ENCODE measurements at regions not wholly inside any gene's neighbourhood (a gene's known extent, or its start where the extent isn't known, plus 50 kb on each side); places are given as distances from the start of the nearest gene placed in this dataset.

GRCh38 chr14:106203438-106203837 is 677.1 kb downstream of the TMEM121 start:
- Histone ChIP-seq H3K36me3 (no peaks in the 10 kb centered on the region), H3K4me1 (no peaks in the 10 kb centered on the region), H3K27ac (no peak overlapping the region), H3K27me3 (peaks cover 22% of the 10 kb centered on the region), H3K4me3 (no peak overlapping the region), H3K9me3 (no peaks in the 10 kb centered on the region)
- WGBS, result 86% methylated on average over 9 of the region's 9 CpGs
- no peak for DNase-seq (ENCODE audit: low spot score in 2 of 2)
- TF ChIP-seq POLR2AphosphoS5 (IDR thresholded peaks at IDR 0.05) (no peak), CTCF (IDR thresholded peaks at IDR 0.05) (no peak), EP300 (IDR thresholded peaks at IDR 0.05) (no peak), POLR2A (IDR thresholded peaks at IDR 0.05) (no peak)

GRCh38 chr14:106204063-106204462 is 677.7 kb downstream of the TMEM121 start:
- no peaks in the 10 kb centered on the region for H3K9me3 ChIP-seq
- TF ChIP-seq EP300 (IDR thresholded peaks at IDR 0.05) (no peak), POLR2A (IDR thresholded peaks at IDR 0.05) (no peak), CTCF (IDR thresholded peaks at IDR 0.05) (no peak), POLR2AphosphoS5 (IDR thresholded peaks at IDR 0.05) (no peak)
- peaks cover 16% of the 10 kb centered on the region for H3K27me3 ChIP-seq
- DNase-seq (ENCODE audit: low spot score in 2 of 2), result no peak
- H3K4me3 ChIP-seq, result no peak overlapping the region
- 89% methylated on average over 18 of the region's 18 CpGs for WGBS
- no peak overlapping the region for H3K27ac ChIP-seq
- H3K36me3 ChIP-seq, result no peaks in the 10 kb centered on the region
- no peaks in the 10 kb centered on the region for H3K4me1 ChIP-seq

GRCh38 chr14:106207316-106207715 is 680.9 kb downstream of the TMEM121 start:
- no peak overlapping the region for H3K27ac ChIP-seq
- 50% methylated on average over 1 of the region's 1 CpG for WGBS
- no peaks in the 10 kb centered on the region for H3K4me1 ChIP-seq
- peaks cover 21% of the 10 kb centered on the region for H3K27me3 ChIP-seq
- H3K36me3 ChIP-seq, result no peaks in the 10 kb centered on the region
- DNase-seq (ENCODE audit: low spot score in 2 of 2), result no peak
- no peak overlapping the region for H3K4me3 ChIP-seq
- no peak for TF ChIP-seq CTCF (IDR thresholded peaks at IDR 0.05)
- TF ChIP-seq EP300 (IDR thresholded peaks at IDR 0.05), result no peak
- TF ChIP-seq POLR2A (IDR thresholded peaks at IDR 0.05), result no peak
- TF ChIP-seq POLR2AphosphoS5 (IDR thresholded peaks at IDR 0.05), result no peak
- no peaks in the 10 kb centered on the region for H3K9me3 ChIP-seq

GRCh38 chr14:106208794-106209193 is 682.4 kb downstream of the TMEM121 start:
- no peaks in the 10 kb centered on the region for H3K36me3 ChIP-seq

GRCh38 chr14:106209755-106210154 is 683.4 kb downstream of the TMEM121 start:
- Histone ChIP-seq H3K36me3 (no peaks in the 10 kb centered on the region), H3K4me3 (no peak overlapping the region), H3K27ac (no peak overlapping the region), H3K9me3 (no peaks in the 10 kb centered on the region), H3K4me1 (no peaks in the 10 kb centered on the region), H3K27me3 (peaks cover 30% of the 10 kb centered on the region)
- no peak for TF ChIP-seq POLR2A (IDR thresholded peaks at IDR 0.05)
- TF ChIP-seq CTCF (IDR thresholded peaks at IDR 0.05), result no peak
- TF ChIP-seq POLR2AphosphoS5 (IDR thresholded peaks at IDR 0.05), result no peak
- TF ChIP-seq EP300 (IDR thresholded peaks at IDR 0.05), result no peak
- 41% methylated on average over 7 of the region's 7 CpGs for WGBS
- no peak for DNase-seq (ENCODE audit: low spot score in 2 of 2)

More at GRCh38 chr14:106208794-106209193, 682.4 kb downstream of the TMEM121 start:
- Histone ChIP-seq H3K9me3 (no peaks in the 10 kb centered on the region), H3K27me3 (peaks cover 33% of the 10 kb centered on the region), H3K4me3 (no peak overlapping the region), H3K4me1 (no peaks in the 10 kb centered on the region), H3K27ac (no peak overlapping the region)
- 54% methylated on average over 2 of the region's 2 CpGs for WGBS
- TF ChIP-seq EP300 (IDR thresholded peaks at IDR 0.05) (no peak), POLR2AphosphoS5 (IDR thresholded peaks at IDR 0.05) (no peak), CTCF (IDR thresholded peaks at IDR 0.05) (no peak), POLR2A (IDR thresholded peaks at IDR 0.05) (no peak)
- no peak for DNase-seq (ENCODE audit: low spot score in 2 of 2)
